SJSA1 (cell line): ENCODE measurements at regions not wholly inside any gene's neighbourhood (a gene's known extent, or its start where the extent isn't known, plus 50 kb on each side); places are given as distances from the start of the nearest gene placed in this dataset.

ENCODE experiments used
- DNase-seq, 2 experiments: peaks; one replicate each; pipeline ENCODE4 v3.0.0-alpha.2; 2015 to 2020; ENCODE audit warnings: low spot score in 2 of 2, low read depth in 1 of 2
- H3K27ac ChIP-seq: fragments of 250-450 bp; sonication (Bioruptor Pico); 2 replicates; pipeline ENCODE4 v1.5.1; 2020; ENCODE audit warnings: mild to moderate bottlenecking, moderate library complexity
- H3K27me3 ChIP-seq: fragments of 250-450 bp; sonication (Bioruptor Pico); replicated peaks from 2 replicates; pipeline ENCODE4 v1.5.1; 2020; ENCODE audit warnings: mild to moderate bottlenecking, moderate library complexity
- H3K36me3 ChIP-seq: fragments of 250-450 bp; sonication (Bioruptor Pico); 2 replicates; pipeline ENCODE4 v1.5.1; 2020; ENCODE audit warnings: mild to moderate bottlenecking
- H3K4me1 ChIP-seq: fragments of 250-450 bp; sonication (Bioruptor Pico); replicated peaks from 2 replicates; pipeline ENCODE4 v1.6.1; 2021; ENCODE audit warnings: mild to moderate bottlenecking
- H3K4me3 ChIP-seq: fragments of 250-450 bp; sonication (Bioruptor Pico); 2 replicates; pipeline ENCODE4 v1.5.1; 2020; ENCODE audit warnings: mild to moderate bottlenecking
- H3K9me3 ChIP-seq: fragments of 250-450 bp; sonication (Bioruptor Pico); replicated peaks from 2 replicates; pipeline ENCODE4 v1.5.1; 2020; ENCODE audit warnings: mild to moderate bottlenecking

GRCh38 chr9:13508681-13509080 lies 229.2 kb upstream of the MPDZ start:
- Histone ChIP-seq H3K4me1 (no peaks in the 10 kb centered on the region), H3K36me3 (no peaks in the 10 kb centered on the region), H3K9me3 (no peaks in the 10 kb centered on the region), H3K4me3 (no peak overlapping the region), H3K27me3 (no peaks in the 10 kb centered on the region), H3K27ac (no peak overlapping the region)
- DNase-seq: no peak

DNA sequence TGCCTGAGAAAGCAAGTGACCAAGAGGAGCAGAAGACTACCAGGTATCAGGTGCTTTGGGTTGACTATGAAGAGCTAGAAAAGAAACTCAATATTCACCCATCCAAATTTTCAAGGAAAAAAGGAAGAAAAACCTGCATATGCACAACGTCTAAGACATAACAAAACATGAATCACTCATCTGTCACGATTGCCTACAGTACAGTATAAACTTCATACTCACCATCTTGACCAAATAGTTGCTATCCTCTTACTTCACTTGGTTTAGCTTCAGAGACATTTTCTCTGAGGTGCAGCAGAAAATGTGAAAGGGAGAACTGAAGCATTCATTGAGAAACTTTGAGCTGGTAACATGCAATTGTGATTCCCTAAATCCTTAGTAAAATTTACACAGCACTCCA lies 228.6 kb upstream of the MPDZ start:
- H3K9me3 ChIP-seq: no peaks in the 10 kb centered on the region
- no peaks in the 10 kb centered on the region for H3K36me3 ChIP-seq
- no peak overlapping the region for H3K4me3 ChIP-seq
- DNase-seq: no peak
- H3K27me3 ChIP-seq: no peaks in the 10 kb centered on the region
- no peaks in the 10 kb centered on the region for H3K4me1 ChIP-seq
- H3K27ac ChIP-seq: no peak overlapping the region

GRCh38 chr9:13505797-13506196 lies 226.3 kb upstream of the MPDZ start:
- no peak overlapping the region for H3K4me3 ChIP-seq
- H3K27me3 ChIP-seq: no peaks in the 10 kb centered on the region
- H3K27ac ChIP-seq: no peak overlapping the region
- H3K36me3 ChIP-seq: no peaks in the 10 kb centered on the region
- H3K4me1 ChIP-seq: no peaks in the 10 kb centered on the region
- no peak for DNase-seq
- no peaks in the 10 kb centered on the region for H3K9me3 ChIP-seq

GRCh38 chr9:13503599-13503998 lies 224.1 kb upstream of the MPDZ start:
- Histone ChIP-seq H3K4me3 (no peak overlapping the region), H3K36me3 (no peaks in the 10 kb centered on the region), H3K9me3 (no peaks in the 10 kb centered on the region), H3K4me1 (no peaks in the 10 kb centered on the region), H3K27me3 (no peaks in the 10 kb centered on the region), H3K27ac (no peak overlapping the region)
- no peak for DNase-seq

GRCh38 chr9:13502484-13502883 lies 223.0 kb upstream of the MPDZ start:
- no peaks in the 10 kb centered on the region for H3K9me3 ChIP-seq
- DNase-seq: no peak
- H3K27me3 ChIP-seq: no peaks in the 10 kb centered on the region
- no peaks in the 10 kb centered on the region for H3K36me3 ChIP-seq
- no peak overlapping the region for H3K27ac ChIP-seq
- H3K4me3 ChIP-seq: no peak overlapping the region
- H3K4me1 ChIP-seq: no peaks in the 10 kb centered on the region

DNA sequence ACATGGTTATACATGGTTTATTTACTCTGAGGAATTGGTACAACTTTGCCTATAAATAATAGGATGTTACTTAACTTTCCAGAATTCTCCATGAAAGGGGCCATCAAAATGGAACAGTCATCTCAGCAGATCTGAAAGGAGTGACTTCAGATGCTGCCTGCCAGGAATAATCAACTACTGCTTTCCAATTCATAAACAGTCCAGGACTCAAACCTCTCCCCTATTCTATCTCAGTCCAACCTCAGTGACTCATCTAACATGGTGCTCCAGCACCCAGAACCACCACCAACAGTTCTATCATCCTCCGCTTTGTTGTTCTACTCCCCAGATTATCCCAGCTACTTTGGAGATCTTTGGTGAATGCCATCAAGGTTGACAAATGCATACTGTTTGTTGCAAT lies 221.5 kb upstream of the MPDZ start:
- Histone ChIP-seq H3K36me3 (no peaks in the 10 kb centered on the region), H3K27me3 (no peaks in the 10 kb centered on the region), H3K4me1 (no peaks in the 10 kb centered on the region), H3K27ac (no peak overlapping the region), H3K4me3 (no peak overlapping the region), H3K9me3 (no peaks in the 10 kb centered on the region)
- no peak for DNase-seq

- Histone ChIP-seq H3K36me3 (no peaks in the 10 kb centered on the region), H3K4me3 (no peak overlapping the region)
These were observed 220.5 kb upstream of the MPDZ start for GRCh38 chr9:13500034-13500433.

GRCh38 chr9:13493697-13494096 lies 214.2 kb upstream of the MPDZ start:
- H3K27me3 ChIP-seq: no peaks in the 10 kb centered on the region
- no peak for DNase-seq
- no peaks in the 10 kb centered on the region for H3K9me3 ChIP-seq
- H3K27ac ChIP-seq: no peak overlapping the region
- H3K4me1 ChIP-seq: no peaks in the 10 kb centered on the region
- H3K4me3 ChIP-seq: no peak overlapping the region
- no peaks in the 10 kb centered on the region for H3K36me3 ChIP-seq

More at GRCh38 chr9:13500034-13500433, 220.5 kb upstream of the MPDZ start:
- Histone ChIP-seq H3K9me3 (no peaks in the 10 kb centered on the region), H3K27ac (no peak overlapping the region), H3K4me1 (no peaks in the 10 kb centered on the region), H3K27me3 (no peaks in the 10 kb centered on the region)
- DNase-seq: no peak

DNA sequence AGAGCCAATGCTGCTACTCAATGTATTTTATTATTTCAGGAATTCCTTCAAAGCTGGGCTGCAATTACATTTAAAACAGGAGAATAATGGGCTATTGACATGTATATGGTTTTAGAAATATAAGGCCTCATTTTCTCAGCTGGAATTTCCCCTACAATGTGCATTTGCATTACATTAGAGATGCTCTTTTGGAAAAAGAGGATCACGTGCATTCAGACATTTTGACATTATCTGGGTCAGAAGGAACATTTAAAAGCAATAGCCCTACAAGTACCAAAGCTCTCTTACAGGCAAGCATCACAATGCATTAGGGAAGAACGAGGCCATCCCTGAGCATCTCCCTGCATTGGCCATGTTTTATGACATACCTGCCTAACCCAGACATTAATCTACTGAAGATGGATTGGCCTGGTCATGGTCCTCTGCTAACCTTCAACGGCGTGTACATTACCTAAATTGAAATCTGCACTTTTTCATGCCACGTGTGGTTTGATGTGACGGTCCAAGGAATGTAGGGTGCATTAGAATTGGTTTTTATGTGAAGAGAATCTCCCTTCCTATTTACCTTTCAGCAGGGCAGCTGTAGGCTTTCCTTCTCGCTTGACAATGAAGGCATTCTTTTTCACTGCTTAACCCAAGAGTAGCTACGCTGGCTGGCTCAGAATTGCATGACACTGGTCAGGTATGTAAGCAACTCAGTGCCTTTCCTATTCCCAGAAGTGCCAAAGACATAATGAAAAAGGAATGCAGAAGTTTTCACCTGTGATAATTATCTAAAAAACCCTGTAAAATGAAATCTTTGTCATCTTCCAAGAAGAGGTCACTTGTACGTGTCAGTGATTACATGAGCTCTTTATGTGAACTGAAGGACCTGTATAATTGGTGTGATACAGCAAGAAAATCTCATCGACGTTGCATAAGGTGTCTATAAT lies 212.3 kb upstream of the MPDZ start:
- H3K4me3 ChIP-seq: no peak overlapping the region
- H3K36me3 ChIP-seq: no peaks in the 10 kb centered on the region
- DNase-seq: no peak
- H3K27me3 ChIP-seq: no peaks in the 10 kb centered on the region
- no peaks in the 10 kb centered on the region for H3K4me1 ChIP-seq
- H3K27ac ChIP-seq: no peak overlapping the region
- no peaks in the 10 kb centered on the region for H3K9me3 ChIP-seq

DNA sequence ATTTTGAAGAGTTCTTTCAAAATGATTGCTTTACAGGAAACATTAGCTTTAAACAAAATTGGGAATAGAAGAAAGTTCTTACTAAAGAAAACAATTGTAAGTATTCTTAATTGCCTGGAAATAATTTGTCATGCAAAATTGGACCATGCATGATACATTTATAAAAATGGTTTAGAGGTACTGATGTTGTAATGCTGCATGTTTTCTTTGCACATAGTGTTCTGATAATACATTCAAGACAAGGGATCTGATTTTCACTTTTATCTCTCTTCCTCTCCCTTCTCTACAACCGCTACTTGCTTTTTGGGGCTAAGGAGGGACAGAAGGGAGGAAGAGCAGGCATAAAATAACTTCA lies 211.6 kb upstream of the MPDZ start:
- Histone ChIP-seq H3K27me3 (no peaks in the 10 kb centered on the region), H3K9me3 (no peaks in the 10 kb centered on the region), H3K36me3 (no peaks in the 10 kb centered on the region), H3K4me3 (no peak overlapping the region), H3K27ac (no peak overlapping the region), H3K4me1 (no peaks in the 10 kb centered on the region)
- DNase-seq: no peak

DNA sequence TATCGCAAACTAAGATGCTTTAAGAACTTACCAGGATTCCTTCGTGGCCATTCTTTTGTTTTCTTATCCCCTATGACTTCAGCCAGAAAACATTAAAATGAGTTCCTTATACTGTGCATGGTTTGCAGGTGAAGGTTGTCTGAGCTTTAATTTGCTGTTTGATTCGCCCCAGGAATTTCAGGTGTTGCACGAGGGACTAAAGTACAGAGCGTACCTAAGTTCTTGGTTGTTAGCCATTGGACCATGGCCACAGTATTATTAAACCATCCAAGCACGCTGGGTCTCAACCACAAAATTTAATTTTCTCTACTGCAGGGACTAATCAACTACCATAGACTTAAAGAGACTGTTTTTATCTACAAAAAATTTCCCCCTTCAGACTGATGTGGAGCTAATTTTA lies 208.4 kb upstream of the MPDZ start:
- Histone ChIP-seq H3K36me3 (no peaks in the 10 kb centered on the region), H3K27ac (no peak overlapping the region), H3K4me3 (no peak overlapping the region), H3K4me1 (no peaks in the 10 kb centered on the region), H3K27me3 (no peaks in the 10 kb centered on the region), H3K9me3 (no peaks in the 10 kb centered on the region)
- DNase-seq: no peak

GRCh38 chr9:13487498-13487897 lies 208.0 kb upstream of the MPDZ start:
- Histone ChIP-seq H3K27me3 (no peaks in the 10 kb centered on the region), H3K4me3 (no peak overlapping the region), H3K36me3 (no peaks in the 10 kb centered on the region), H3K9me3 (no peaks in the 10 kb centered on the region), H3K4me1 (no peaks in the 10 kb centered on the region), H3K27ac (no peak overlapping the region)
- no peak for DNase-seq

- H3K36me3 ChIP-seq: no peaks in the 10 kb centered on the region
- no peak overlapping the region for H3K27ac ChIP-seq
- H3K9me3 ChIP-seq: no peaks in the 10 kb centered on the region
- H3K4me3 ChIP-seq: no peak overlapping the region
- DNase-seq: no peak
- H3K4me1 ChIP-seq: no peaks in the 10 kb centered on the region
- no peaks in the 10 kb centered on the region for H3K27me3 ChIP-seq
These were observed 207.6 kb upstream of the MPDZ start for GRCh38 chr9:13487071-13487470.

- Histone ChIP-seq H3K4me3 (no peak overlapping the region), H3K9me3 (no peaks in the 10 kb centered on the region), H3K4me1 (no peaks in the 10 kb centered on the region), H3K36me3 (no peaks in the 10 kb centered on the region), H3K27ac (no peak overlapping the region), H3K27me3 (no peaks in the 10 kb centered on the region)
- no peak for DNase-seq
These were observed 205.6 kb upstream of the MPDZ start for GRCh38 chr9:13485068-13485596.

DNA sequence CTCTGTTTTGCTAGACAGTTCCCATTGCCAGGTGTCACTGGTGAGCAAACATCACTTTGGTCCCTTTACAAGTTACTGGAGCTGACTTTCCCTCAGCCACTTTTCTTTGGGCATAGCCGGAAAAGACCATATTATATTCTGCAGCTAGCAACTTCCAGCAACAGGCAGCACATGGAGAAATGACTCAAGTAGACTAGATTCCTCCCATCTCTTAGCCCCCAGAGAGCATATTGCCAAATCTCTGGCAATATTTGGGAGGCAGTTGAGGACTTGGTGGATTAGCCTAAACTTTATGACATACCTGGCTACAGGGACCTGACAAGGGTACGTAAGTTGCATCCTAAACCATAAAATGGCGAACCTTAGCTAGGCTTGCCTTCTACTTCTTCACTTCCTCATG lies 204.7 kb upstream of the MPDZ start:
- H3K4me1 ChIP-seq: no peaks in the 10 kb centered on the region
- no peaks in the 10 kb centered on the region for H3K9me3 ChIP-seq
- no peaks in the 10 kb centered on the region for H3K36me3 ChIP-seq
- DNase-seq: no peak
- no peak overlapping the region for H3K27ac ChIP-seq
- H3K27me3 ChIP-seq: no peaks in the 10 kb centered on the region
- H3K4me3 ChIP-seq: no peak overlapping the region
